GM18858 (cell line): ENCODE measurements at regions not wholly inside any gene's neighbourhood (a gene's known extent, or its start where the extent isn't known, plus 50 kb on each side); places are given as distances from the start of the nearest gene placed in this dataset.
"Not testable (repeated sequence)": the region's sequence is repeated elsewhere in the genome, so short reads cannot be mapped to it uniquely, and the experiment has no call there.

Experiments
- ATAC-seq: cut with Tn5 transposase; IDR thresholded peaks from one replicate; pipeline ENCODE4 v1.9.1; 2021; ENCODE audit not compliant: unreplicated experiment

DNA sequence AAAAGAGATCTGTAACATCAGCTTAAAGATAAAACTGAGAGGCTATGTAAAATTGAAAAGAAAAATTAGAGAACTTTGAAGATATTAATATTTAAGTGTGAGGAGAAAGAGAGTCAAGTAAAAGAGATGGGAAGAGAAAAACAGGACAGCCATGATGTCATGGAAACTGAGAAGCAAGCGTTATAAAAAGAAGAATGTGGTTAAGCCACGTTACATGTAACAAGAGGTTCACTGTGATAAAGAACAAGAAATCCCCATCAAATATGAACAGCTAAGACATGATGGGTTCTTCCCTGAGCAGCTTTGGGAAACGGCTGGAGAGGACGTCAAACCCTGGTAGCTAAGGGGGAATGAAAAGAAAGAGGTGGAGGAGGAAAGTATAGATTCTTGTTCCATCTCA is 1269.3 kb upstream of the TENM3 start:
- no peak for ATAC-seq

DNA sequence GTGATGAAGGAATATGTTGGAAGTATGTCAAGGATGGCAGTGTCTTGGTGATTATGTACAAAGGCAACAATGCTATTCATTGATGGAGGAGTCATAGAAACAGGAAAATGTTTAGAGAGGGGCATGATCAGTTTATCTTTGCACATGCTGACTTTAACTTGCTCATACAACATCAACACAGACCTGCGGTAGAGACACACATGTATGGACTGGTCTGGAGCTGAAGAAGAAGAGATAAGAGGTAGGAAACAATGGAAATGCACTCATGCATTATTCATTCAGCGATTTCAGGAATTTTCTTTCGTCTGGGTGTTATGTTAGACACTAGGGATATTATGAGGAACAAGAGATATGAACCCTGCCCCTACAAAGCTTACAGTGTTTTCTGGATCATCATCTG is 1252.3 kb upstream of the TENM3 start:
- ATAC-seq: no peak

DNA sequence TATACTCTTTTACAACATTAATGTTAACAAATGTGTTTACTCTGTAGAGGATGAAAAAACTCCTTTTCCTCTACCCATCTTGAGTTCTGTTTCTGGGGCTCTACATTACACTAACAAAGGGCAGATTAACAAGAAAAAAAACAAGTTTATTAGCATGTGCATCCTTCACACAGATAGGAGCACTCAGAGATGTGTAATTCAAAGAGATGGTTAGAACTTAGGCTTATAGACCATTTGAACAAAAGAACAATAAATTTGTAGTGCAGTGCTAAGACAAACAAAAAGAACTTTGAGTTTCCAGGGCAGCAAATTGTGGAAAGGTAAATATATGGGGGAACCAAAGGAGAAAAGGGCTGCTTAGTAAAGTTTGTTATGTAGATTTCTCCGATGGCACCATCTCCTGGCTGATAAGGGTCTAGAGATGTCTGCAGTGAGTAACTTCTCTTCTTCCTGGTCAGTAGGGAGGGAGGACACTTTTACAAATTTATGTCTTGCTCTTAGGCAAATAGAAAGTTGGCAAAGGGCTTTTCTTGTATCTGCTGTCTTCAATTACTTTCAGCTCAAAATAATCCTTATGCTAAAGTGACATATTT is 1249.9 kb upstream of the TENM3 start:
- no peak for ATAC-seq

DNA sequence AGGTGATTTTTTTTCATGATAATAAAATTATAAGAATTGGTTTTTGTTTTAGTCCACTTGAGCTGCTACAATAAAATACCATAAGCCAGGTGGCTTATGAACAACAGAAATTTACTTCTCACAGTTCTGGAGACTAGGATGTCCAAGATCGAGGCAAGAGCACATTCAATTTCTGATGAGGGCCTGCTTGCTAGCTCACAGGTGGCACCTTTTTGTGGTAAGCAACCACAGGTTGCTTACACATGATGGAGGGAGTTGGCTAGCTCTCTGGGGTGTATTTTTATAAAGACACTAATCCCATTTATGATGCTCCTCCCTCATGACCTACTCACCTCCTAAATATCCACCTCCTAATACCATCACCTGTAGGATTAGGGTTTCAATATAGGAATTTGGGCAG is 1248.5 kb upstream of the TENM3 start:
- ATAC-seq: no peak

DNA sequence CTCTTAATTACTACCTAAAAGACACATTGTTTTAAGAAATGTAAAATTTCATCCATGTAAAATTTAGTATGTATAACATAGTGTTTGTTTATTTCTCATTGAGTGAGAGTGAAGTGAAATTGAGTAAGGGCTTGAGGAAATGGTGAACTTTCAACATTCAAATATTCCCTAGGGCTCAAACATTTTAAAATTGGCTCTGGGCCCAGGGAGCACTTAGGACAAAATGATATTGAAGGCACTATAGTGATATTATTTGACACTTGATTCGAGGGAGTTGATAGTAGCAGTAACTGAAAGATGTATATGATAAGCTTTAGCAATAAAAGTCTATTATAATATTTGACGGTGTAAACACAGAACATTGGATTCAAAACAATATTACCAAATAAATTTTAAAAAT is 1244.0 kb upstream of the TENM3 start:
- no peak for ATAC-seq

DNA sequence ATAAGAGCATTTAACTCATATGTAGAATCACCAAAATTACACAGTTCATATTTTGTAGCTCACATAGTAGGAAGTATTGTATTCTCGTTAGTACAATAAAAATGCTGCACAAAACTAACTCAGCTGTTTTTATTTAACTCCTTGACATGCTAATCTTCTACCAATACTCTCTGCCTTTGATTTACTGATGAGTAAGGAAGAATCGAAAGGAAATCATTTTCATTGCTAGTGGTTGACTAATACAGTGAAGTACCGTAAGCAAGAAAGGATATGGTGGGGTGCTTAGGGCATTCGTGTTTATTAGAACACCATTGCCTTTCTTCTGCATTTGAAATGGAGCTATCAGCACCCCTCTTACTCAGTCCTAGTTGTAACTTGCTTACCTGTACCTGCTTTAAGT is 1239.1 kb upstream of the TENM3 start:
- ATAC-seq: no peak

DNA sequence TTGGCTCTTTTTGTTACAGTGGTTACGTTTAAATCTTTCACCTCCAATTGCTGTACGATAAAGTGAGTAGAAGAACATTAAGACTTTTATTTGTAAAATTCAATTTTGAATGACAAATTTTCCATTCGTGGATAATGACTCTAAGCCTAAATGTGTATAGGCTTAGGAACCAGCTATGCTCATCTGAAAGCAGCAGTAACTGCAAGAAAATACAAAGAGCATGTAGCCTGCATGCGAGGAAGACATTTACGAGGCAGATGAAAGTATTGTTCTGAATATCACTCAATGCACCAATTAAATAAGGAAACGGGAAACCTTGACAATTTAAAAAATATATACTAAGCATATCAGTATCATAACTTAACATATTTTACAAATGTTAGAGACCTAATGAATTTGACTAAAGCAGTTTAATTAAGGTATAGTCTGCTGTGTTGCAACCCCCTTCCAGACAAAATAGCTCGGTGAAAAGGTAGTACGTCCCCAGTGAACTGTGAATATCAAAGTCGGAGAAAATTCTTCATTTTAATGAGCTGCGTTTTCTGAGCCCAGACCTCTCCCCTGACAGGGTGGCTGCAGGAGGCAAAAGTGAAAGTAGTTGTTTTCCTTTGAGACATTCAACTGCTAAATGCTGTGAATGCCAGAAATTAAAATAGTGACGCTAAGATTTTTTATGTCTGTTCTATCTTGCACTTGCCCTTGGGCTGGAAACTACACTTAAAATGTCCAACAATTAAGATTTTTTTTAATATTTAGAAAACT is 1236.5 kb upstream of the TENM3 start:
- ATAC-seq: no peak

DNA sequence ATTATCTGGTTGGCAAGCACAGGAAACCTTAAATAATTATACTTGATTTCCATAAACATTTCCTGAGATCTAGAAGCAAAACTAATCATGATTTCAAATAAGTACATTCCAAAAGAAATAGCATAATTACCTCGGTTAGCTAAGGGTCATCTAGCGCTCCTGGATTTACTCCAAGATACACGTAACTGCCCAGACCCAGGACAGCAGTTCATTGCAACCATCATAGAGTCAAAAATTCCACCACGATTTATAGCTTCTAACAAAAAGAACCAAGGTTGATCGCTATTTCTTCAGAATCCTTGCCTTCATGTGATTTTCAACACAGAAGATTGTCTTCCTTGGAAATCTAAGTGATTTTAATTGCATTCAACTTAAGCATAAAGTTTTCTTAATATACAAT is 1235.5 kb upstream of the TENM3 start:
- ATAC-seq: no peak

DNA sequence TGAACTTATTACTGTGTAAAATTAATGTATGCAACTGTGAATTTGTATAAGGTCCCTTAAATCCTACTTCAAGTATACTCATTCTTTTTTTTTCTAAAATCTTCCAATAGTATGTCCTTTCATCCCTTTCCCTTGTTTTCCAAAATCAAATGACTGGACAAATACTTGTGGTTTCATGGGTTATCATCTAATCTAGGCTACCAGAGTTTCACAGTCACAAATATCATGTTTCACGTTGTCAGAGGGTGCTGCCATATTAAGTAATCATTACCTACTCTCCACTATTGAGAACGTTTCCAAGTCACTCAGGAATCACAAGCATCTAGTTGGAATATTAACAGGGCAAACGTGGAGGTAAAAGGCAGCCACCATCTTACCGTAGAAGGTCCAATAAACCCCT is 1235.0 kb upstream of the TENM3 start:
- no peak for ATAC-seq

DNA sequence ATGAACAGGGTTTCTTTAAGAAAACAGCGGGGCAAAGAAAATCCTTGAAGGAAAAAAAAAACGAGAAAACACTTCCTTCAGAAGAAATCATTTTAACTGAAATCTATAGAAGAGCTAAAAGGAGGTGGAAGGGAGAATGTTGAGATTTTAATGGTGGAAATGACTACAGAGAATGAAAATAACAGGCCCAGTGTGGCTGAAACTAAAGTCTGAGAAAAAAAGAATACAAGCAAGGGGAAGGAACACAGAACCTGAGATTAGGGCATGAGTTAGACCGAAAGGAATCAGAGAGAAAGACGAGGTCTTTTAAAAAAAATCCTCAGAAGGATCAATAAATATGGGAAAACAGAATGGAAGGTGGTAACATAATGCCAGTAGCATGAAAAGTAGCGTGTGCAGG is 1230.0 kb upstream of the TENM3 start:
- ATAC-seq: no peak

DNA sequence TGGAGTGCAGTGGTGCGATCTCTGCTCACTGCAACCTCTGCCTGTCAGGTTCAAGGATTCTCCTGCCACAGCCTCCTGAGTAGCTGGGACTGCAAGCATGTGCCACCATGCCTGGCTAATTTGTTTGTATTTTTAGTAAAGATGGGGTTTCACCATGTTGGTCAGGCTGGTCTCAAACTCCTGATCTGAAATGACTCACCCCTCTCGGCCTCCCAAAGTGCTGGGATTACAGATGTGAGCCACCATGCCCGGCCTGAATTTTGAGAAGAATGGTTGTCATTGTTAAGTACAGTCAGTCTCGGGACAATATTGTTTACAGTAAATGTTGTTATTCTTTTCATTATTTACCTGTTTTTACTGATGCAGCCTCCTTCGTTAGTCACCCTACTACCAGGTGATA is 1226.2 kb upstream of the TENM3 start:
- no peak for ATAC-seq

DNA sequence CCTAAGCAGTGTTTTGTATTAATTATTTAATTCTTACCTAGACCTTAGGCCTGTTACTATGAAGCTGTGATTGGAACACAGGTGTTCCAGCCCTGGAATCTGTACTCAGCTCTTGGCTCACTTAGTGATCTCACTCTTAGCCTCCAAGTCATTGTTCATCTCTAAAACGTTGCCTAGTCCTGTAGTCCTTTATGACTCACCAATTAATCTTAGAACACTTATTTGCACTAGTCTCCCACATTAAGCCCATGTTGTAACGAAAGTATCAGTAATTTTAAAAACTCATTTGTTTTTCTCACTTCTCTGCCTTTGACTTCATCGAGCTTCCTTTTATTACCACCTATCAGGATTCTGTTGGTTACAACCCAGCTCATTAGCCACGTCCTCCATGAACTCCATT is 1224.7 kb upstream of the TENM3 start:
- no peak for ATAC-seq

DNA sequence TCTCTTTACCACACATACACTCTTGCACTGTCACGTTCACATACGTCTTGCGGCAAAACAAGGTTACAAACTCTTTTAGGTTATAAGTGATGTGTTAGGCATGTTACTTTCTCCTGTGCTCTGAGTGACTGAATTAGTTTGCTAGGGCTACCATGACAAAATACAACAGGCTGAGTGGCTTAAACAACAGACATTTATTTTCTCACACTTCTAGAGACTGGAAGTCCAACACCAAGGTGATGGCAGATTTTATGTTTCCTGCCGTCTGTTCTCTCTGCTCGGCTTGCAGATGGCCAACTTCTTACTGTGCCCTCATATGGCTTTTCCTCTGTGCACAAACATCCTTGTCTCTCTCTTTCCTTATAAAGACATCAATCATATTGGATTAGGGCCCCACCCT is 1224.3 kb upstream of the TENM3 start:
- ATAC-seq: no peak

DNA sequence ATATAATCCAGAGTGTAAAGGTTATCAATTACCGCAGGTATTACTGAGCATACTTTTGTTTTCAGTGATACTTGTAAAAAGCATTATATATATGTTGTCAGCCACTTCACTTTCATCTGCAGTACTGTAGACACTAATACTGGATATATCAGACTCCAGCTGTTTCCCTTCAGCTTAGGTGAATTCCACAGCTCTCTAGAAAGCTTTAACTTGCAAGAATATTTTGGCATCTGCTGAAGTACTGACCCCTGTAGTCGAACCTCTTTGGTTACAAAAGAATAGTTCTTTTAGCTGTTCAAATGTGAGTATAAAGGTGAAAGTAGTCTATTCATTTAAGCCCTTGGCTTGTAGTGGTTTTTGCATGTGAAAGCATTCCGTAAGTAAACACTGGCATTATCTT is 1222.7 kb upstream of the TENM3 start:
- no peak for ATAC-seq

DNA sequence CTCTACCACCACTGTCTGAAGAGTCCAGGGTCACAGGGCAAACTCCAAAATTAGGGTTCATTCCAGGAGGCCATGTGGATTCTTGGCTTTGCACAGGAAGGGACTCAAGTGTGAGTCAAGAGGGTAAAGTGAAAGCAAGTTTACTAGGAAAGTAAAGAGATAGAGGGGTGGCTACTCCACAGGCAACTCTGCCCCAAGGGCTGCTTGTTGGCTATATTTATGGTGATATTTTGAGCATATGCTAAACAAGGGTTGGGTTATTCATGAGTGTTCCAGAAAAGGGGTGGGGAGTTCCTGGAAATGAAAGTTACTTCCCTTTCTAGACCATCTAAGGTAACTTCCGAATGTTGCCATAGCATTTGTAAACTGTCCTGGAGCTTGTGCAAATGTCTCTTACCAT is 1222.0 kb upstream of the TENM3 start:
- no peak for ATAC-seq

DNA sequence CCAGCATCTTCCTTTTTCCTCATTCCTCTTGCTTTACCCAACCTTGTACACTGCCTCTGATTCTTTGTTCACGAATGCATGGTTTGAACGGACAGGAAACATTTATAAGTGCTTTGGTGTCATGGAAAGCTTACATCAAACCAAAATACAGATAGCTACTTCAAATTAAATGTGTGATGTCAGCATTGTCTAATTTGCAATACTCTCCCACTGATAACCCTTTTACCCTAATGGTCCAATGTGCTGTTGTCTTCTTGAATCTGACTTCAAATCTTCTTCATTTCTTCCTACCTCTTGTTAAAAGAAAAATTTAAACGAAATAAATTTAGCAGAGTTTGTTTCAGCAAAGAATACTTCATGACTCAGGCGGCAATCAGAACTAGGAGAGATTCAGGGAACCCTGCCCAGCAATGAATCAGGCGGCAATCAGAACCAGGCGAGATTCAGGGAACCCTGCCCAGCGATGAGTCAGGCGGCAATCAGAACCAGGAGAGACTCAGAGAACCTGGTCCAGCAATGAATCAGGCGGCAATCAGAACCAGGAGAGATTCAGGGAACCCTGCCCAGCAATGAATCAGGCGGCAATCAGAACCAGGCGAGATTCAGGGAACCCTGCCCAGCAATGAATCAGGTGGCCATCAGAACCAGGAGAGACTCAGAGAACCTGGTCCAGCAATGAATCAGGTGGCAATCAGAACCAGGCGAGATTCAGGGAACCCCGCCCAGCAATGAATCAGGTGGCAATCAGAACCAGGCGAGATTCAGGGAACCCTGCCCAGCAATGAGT is 1212.9 kb upstream of the TENM3 start:
- ATAC-seq: not testable (repeated sequence)

DNA sequence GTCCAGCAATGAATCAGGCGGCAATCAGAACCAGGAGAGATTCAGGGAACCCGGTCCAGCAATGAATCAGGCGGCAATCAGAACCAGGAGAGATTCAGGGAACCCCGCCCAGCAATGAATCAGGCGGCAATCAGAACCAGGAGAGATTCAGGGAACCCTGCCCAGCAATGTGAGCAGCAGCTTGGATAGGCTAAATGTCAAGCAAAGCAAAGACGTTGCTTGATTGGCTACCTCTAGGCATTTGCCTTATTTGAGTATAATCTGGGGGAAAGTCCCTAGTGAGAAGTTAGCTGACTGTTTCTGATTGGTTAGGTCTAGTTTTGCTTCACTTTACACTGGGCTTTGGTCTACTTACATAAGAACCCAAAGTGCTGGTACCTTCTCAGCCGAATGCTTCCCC is 1212.2 kb upstream of the TENM3 start:
- no peak for ATAC-seq

DNA sequence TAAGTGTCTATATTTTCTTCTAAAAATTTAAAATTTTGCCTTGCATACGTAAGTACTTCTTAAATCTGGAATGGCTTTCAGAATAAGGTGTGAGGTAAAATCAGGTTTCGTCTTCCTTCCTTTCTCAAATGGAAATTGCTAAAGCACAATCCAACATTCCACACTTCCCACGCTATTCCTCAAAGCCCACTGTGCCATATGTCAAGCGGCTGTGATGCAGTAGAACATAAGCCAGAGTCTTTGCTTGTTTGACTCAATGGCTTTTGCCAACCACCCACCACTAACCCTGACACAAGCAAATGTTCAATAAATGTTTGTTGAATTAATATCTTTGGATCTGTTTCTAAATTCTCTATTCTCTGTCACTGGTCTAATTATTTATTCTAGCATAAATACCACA is 1199.7 kb upstream of the TENM3 start:
- ATAC-seq: no peak

DNA sequence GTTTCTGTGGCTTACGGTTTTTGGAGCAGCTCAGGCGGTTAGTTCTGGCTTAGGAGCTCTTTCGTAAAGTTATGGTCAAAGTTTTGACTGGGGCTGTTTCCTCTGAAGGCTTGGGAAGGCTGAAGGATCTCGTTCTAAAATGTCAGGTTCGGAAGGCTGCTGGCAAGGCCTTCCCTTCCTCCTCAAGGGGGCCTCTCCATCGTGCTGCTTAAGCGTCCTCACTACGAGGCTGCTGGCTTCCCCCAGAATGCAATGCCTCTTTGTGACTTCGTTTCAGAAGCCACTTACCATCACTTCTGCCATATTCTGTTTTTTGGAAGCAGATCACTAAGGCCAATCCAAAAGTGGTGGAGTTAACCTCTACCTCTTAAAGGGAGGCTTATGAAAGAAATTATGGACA is 1196.4 kb upstream of the TENM3 start:
- no peak for ATAC-seq

DNA sequence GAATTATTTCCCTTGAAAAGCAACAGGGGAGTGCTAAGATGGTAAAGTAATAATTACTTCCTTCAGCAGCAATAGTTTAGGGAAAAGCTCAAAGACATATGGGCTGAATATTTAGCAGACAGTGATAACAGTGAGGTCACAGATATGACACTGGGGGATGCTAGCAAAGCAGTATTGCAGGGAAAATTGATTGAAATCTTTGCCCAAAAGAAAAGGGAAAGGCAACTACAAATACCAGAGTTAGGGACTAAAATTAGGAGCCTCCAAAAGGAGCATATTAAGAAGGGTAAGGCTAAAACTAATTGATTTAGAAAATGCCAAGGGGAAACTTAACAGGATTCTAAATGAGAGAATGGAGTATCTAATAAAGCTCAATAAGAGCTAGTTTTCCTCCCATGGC is 1191.3 kb upstream of the TENM3 start:
- ATAC-seq: no peak

DNA sequence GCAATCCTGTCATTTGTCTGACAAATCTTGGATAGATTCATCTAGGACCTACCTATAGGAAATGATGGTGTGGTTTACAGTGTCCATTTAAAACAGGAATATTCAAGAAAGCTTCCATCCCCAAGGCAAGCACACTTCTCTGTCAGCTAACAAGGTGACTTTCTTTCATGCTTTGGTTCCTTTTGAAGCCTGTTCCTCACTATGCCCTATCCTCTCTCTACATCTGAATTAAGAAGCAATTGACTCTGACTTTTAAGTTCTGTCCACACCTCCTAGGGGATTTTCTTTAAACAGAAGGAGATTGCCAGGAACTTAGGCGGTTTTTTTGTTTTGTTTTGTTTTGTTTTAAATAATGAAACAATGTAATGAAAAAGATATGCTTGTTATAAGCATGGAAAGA is 1181.4 kb upstream of the TENM3 start:
- ATAC-seq: no peak

DNA sequence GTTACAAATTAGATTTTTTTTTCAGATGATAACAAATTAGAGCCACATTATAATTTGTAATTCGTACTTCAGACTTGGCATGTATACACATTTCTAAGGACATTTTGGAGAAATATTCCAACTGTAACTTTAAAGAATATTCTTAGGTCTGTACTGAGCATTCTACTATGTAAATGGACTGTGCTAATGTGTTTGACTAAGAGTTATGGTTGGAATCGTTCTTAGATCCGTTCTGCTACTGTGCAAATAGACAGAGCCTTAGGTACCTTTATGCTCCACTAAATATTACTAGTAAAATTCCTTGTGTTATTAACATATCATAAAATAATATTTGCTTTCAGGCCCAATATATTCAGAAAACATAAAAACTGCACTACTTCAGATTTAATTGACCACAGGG is 1180.0 kb upstream of the TENM3 start:
- ATAC-seq: no peak
